ENCODE measurements at regions not wholly inside any gene's neighbourhood (a gene's known extent, or its start where the extent isn't known, plus 50 kb on each side); places are given as distances from the start of the nearest gene placed in this dataset.
"Not testable (repeated sequence)": the region's sequence is repeated elsewhere in the genome, so short reads cannot be mapped to it uniquely, and the experiment has no call there.

DNA sequence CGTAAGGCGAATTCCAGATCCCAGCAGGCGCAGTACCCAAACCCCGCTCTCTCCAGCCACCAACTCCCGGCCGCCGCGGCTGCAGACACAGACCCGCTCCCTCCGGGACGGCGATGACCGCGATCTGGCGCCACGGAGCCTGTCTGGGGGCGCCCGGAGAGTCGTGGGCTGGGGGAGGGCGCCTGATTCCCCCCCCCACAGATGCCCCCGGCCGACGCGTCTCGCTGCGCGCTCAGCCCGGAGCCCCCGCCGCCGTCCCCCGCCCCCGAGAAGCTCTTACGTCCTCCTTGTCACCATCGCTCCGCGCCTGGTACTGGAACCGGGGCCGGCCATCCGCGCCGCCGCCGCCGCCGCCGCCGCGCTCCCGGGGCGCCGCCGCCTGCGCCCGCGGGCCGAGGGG lies 173.6 kb downstream of the ATP6V0E2 start:
- DNase-seq: not testable (repeated sequence)

DNA sequence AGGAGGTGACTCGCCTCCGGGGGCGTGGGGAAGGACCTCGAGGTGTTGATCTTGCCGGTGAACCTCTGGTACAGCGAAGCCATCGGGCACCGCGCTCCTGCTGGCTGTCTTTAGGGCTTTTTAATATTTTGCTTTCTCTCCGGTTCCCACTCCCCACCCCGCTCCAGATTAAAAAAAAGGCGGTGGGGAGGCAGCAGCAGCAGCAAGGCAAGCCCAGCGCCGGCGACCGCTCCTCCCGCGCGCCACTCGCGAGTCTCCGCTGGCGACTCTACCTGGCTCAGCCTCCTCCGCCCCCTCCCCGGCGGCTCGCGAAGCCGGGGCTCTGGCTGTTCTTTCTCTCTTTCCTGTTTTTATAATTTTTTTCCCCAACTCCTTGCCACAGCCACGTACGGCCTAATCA lies 174.0 kb downstream of the ATP6V0E2 start:
- DNase-seq: not testable (repeated sequence)

DNA sequence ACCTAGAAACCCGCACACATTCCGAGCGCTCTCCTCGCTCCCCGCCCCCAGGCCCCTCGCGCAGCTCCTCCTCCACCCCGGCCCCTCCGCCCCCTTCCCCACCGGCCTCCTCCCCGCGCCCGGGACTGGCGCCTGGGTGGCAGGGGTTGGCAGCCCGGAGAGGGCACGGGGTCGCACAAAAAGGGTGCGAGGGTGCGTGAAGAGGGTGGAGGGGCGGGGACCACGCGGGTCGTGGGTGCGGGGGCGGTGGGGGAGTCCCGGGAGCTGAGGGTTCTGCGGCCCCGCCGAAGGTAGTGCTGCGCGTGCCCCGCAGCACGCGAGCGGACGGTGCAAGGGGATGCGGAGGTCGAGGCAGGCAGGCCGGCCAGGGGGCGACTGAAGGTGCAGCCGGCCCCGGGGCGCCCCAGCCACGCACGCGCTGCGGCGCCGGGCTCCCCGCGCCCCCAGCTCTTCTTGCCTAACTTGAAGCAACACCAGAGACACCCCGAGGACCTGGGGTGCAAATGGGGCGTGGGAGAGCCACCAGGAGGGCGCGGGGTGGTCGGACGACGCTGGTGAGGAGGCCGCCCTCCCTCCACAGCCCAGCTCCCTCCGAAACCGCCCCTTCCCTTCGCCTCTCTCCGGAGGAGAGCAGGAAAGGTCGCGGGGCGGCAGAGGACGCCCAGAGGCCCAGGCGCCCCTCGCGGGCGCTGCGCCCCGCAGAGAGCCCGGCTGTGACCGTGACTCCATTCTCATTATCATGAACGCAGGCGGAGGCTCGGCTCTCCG lies 174.7 kb downstream of the ATP6V0E2 start:
- not testable (repeated sequence) for DNase-seq

DNA sequence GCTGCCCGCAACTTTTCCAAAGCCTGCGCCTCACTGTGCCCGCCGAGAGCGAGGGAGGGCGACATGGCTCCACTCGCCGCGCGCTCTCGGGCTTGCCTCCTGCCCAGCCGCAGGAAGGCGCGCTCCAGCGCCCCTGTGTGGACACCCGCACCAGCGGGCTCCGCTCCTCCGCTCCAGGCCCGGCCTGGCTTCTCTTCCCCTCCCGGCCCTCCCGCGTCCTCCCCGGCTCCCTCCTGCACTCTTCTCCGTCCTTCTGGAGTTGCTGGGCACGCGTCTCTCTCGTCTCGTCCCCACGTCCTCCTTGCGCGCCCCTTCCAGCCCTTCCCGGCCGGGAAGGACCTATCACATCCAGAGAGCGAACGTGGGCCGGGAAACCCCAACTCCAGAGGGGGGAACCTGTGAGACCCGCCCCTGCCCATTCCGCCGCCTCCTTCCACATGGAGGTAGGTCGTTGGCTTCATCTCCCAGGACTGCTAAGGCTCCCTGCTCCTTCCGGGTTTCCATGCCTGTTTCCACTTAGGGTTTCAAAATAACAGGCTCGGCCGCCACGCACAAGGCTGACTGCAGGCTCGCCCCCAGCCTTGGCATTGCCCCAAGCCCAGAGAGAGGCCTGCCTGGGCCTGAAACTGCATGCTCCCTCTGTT lies 175.4 kb downstream of the ATP6V0E2 start:
- DNase-seq: peak; percentile 70

DNA sequence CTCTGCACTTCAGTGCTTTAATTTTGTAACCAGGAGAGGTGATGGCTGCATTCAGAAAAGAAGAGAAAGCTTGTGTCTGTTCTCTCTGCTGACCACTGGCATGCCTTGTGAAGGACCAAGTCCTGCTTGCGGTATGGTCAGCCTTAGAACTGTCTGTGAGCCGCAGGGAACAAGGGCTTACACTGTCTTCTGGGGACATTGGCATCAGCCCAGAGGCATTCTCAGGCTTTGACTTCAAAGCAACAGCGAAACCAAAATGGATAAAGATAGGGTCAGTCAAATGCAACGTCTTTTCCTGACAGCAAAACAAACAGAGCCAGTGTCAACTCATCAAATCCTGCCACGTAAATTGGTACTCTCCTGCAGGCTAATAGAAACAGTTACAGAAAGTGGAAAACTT lies 179.6 kb downstream of the ATP6V0E2 start:
- DNase-seq: not testable (repeated sequence)

DNA sequence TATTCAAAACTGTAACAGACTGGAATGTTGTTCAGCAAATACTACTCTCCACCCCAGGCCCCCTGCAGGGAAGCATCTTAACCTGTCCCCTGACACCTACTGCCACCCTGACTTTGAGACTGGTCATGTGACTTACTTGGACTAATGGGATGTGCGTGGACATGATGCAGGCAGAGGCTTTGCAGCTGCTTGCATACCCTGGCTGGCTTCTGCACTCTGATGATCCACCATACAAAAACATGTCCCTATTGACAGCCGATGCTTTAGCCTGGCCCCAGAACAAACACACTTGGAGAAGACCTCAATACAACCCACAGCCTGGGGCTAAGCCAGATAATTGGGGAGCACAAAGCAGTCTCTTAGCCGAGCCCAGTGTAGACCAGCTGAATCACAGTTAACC lies 180.5 kb downstream of the ATP6V0E2 start:
- DNase-seq: not testable (repeated sequence)

DNA sequence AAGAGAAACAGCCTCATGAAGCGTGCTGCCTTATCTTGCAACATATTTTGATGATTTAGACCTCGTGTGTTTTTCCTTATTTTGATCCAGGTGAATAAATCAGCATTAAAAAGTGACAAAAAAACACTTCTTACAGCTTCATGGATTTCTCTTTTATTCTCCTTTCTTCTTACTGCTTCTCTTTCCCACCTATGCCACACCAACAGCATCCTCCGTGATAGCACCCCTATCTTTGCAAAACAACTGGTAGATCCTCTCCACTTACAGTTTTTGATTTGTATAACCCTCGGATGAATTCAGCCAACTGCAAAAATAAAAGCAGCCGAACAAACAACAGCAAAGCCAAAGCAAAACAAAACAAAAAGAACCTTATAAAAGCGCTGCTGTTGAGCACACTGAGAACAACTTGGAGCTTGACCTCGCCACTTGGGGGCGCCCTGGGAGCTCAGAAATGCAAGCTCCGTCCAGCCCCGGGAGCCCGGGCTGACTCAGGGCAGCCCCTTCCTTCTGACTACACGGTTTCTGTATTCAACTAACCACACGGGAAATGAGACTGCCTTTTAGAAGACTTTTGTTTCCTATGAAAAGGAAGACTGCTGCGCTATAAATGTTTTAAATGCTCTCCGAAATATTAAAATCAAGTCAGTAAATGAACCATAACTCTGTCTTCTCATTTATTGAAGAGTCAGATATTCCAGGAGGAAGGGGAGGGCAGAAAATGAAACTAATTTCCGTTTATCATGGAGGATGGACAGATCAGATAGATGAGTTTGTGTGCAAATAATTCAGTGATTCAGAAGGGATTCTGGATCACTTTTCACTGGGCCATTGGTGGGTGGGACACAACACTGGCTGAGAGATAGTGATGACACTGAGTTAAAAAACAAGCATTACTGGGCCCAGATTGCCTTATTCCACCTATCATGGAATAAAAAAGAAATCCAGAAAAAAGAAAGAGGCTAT lies 186.8 kb downstream of the ATP6V0E2 start:
- not testable (repeated sequence) for DNase-seq

DNA sequence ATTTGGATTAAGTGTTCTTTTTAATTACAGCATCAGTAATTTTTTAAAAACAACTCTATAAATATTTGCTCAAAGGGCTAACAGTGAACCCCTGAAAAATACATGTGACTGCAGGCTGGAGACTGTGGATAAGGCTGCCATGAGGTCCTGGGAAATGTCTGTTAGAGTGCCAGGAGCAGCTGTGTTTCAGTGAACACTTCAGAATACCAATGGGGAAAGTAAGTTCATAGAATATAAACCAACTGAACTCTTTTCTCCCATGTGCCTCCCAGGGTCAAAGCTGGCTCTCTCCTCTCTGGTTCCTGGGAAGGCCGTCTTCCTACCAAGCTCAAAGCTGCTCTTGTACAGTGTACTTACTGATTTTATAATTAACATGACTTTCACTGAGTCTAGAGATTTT lies 189.4 kb downstream of the ATP6V0E2 start:
- not testable (repeated sequence) for DNase-seq

DNA sequence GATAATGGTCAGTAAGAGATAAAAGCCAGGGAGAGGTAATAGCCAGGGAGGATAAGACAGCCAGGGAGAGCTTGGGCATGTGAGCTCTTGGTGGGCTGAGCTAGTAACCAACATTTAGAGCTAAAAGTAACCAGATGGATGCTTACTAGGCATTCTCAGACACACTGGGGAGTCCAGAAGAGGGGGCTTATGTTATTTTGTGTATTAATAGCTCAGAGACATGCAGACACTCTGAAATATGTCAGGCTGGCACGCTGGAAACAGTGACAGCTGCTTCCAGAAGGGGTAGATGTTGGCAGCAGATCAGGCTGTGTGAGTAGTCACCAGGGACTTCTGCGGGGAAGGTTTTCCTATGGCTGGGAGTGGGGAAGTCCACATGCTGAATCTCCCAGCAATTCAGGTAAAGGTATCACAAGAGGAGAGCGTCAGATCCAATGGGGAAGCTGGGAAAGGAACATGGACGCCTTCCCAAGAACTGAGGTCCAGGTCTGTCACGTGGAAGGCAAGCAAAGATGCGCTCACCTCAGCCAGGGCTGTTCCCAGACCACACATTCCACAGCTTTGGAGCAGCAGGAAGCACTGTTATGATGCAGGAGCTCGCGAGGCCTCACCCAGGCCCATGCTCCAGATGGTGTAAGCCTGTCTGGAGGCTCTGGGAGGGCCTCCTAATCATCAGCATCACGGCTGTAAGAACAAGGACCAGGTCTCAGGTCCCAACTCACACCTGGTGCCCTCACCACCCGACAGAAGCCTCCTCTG lies 196.0 kb downstream of the ATP6V0E2 start:
- DNase-seq: not testable (repeated sequence)

DNA sequence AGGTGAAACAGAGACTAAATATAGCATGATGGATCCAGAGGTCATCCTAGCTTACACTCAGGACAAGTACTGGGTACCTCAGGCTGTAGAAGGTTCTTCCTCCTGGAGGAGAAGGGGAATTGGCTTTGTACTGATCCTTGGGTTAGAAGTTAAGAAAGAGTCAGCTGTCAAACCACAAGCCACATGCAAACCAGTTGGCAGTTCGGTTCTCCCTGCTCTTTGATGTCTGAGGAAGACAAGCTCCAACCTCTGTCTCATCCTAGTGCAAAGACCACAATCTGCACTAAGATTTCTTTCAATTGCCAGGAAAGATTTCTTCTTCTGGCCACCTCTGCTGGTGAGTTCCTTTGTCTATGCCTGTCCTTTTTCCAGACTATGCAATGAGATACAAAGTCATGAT lies 203.8 kb downstream of the ATP6V0E2 start:
- DNase-seq: not testable (repeated sequence)

DNA sequence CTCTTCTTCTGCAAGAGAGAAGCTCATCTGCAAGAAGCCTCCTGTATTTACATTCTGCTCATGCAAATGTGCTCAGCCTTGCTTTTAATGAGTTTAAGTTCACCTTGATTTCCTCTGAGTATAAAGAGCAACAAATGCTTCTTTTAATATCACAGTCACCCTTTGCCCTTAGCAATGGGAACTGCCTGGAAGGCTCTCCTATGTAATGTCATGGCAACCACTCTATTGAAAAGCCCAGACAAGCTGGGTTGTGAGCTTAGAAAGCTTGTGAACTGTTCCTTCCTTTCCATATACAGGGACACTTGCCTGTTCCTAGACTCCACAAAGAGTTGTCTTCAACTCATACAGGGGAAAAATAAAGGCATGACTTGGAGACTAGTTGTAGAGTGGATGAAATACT lies 208.1 kb downstream of the ATP6V0E2 start:
- DNase-seq: not testable (repeated sequence)

DNA sequence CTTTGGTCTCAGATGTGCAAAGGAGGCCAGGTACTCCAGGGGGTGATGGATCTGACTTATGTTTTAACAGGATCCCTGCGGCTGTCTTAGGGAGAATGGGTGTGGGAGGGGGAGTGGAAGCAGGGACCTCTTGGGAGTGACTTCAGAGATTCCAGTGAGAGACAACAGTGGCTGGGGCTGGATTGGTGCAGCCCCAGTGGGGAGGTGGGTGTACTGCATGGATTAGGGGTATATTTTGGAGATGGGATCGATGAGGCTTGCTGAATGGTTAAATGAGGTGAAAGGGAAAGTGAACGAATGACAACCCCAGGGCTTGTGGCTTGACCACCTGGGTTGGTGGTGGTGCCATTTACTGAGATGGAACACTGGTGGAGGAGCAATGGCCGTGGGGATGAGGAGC lies 211.0 kb downstream of the ATP6V0E2 start:
- DNase-seq: not testable (repeated sequence)

DNA sequence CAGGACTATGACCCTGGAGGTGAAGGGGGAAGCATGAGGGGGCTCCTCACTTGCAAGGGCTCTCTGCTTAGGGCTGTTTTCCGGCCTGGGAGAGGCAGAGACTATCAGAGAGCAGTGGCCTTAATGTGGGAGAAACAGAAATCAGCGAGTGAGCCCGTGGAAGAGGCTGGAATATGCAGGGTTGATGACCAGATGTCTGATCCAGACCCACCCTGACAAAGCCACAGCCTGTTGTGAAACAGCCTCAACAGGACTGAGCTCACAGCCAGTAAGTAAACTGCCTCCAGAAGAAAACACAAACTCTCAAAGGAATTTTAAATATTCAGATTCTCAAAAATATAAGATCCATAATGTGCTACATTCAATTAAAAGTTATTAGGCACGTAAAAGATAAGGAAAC lies 213.7 kb downstream of the ATP6V0E2 start:
- not testable (repeated sequence) for DNase-seq

DNA sequence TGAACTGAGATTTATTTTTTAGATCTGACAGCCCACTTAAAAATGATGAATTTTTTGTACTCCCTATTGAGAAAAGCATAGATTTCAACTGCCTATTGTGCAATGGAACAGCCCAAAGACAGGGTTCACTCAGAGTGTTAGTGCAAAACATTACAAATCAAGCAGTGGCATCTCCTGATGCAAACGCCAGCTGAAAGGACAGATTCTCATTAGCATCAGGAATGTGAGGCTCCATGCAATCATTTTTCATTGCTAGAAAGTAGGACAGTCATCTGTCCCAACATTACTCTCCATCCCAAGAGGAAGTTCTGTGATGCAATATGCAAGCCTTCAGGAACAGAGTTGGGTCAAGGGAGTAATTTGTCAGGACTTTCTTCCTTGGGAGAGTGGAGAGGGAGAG lies 215.4 kb downstream of the ATP6V0E2 start:
- DNase-seq: not testable (repeated sequence)

DNA sequence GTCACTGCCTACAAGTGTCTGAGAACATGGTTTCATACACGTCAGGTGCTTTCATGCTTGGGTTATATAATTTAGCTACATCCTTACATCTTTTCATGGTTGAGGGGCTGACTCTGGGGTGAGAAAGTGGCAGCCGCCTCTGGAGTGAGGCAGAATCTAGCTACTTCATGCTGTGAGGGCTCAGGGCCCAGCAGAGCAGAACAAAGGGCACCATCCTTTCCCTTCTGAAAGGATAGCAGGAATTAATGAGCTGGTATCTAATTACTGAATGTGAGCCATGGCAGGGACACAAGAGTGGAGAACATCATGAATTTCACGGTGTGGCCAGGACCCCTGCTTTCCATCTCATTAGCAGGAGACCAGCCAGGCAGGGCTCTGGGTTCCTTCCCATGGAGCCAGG lies 217.0 kb downstream of the ATP6V0E2 start:
- not testable (repeated sequence) for DNase-seq

DNA sequence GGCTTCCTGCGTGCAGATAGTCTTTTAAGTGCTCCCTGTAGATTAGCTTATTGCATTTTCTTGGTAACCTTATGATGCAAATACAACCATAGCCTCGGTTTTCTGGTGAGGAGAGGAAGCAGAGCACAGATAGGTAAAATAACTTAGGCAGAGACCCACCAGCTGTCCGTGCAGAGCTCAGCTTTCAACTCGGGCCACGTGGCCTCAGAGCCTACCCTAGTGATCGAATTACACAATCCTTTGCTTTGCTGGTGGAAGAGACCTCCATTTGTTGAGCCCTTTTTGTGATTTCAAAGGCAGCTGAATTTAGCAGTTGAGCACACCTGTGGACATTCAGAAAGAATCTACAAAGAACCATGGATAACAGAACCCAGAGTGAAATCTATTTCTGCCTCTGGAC lies 220.1 kb downstream of the ATP6V0E2 start:
- not testable (repeated sequence) for DNase-seq

DNA sequence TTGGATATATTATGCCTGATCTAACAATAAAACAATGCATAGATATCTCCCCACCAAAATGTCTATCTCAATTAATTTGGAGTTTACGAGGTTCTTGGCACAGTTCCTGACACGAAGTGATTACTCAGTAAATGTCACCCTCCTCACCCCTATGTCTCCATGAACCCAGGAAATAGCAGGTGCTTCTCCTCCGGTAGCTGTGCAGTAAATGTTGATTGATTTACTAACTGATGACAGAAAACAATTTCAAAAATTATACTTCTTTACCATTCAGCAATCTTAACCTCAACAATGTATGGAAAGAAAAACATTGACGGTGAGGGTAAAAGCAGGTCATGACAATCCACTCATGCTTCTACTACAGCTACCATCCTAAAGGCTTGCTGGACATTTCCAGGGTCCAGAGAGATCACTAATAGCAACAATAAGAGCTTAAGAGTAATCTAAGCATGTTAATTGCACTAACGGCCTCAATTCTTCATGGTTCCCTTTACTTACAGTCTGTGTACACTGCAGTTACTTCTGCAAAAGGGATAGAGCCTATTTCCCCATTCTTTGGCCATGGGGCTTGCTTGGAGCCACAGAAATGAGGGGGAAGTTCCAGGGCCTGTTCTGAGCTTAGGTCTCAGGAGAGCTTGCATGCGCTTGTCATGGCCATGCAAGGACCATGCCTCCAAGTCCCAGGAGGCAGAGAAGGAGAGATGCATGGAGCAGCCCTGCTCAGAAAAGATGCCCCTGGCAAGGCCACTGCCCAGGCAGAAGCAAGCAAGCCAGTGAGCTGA lies 222.6 kb downstream of the ATP6V0E2 start:
- DNase-seq: not testable (repeated sequence)

DNA sequence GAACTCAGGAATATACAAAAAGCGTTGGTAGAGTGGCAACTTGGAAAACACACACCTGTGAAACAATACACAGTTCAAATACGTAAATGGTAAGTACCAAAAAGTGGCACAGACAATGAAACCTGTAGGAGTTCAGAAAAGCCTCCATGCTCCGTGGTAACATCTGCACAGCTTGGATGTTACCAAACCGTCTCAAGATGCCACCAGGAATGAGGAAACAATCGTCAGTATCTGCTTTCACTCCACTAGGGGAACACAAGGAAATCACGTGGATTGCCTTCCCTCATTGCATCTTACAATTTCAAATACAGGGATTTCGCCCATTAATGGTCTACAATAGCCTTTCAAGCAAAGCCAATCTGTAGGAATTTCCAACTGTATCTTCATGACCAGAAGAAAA lies 224.6 kb upstream of the LRRC61 start:
- not testable (repeated sequence) for DNase-seq

DNA sequence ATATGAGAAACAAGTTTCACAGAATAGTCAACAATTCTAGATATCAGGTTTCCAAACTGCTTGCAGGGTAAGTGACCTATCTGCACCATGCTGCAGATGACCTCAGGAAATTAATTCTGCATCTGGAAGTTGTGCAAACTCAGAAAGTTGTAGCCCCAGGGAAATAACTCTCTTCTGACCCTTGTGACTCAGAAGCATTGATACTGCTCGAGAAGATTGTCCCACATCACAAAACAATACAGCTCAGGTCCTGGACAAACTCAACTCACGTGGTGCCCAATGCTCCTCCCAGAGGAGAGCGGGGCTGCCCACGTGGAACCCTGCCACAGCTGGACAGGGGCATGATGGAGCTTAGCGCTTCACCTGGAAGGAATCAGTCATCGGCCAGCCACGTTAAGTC lies 221.9 kb upstream of the LRRC61 start:
- not testable (repeated sequence) for DNase-seq

DNA sequence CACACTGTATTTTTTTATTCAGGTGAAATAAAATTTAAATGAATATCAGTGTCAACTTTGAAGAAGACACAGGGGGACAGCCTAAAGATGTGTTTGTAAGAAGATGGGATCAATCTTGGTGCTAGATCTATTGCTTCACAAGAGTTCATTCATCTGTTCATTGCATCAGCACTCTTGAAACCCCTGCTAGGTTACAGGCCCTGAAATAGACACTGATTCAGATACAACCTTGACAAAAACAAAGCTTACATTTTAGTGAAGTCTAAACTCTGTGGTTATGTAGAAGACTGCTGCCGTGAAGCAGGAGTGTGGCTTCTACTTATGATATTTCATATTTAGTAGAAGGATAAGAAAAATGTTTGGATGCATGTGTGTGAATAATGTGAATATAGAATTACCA lies 215.9 kb upstream of the LRRC61 start:
- DNase-seq: not testable (repeated sequence)

DNA sequence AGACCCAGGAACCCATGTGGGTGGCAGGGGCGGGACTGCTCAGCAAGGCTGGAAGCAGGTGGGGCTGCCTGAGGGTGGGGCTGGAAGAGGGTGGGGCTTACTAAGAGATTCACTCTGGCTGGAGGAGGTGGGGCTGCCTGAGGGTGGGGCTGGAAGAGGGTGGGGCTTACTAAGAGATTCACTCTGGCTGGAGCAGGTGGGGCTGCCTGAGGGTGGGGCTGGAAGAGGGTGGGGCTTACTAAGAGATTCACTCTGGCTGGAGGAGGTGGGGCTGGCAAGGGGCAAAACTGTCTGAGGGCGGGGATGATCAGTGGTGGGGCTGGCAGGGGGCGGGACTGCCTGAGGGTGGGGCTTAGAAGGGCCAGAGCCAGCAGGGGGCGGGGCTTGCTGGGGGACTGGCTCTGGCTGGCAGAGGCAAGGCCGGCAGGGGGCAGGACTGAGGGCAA lies 212.8 kb upstream of the LRRC61 start:
- DNase-seq: not testable (repeated sequence)

Measured in DMS153 (cell line).